OCI-LY3 (cell line): ENCODE measurements at regions not wholly inside any gene's neighbourhood (a gene's known extent, or its start where the extent isn't known, plus 50 kb on each side); places are given as distances from the start of the nearest gene placed in this dataset.

ENCODE experiments used
- H2AFZ ChIP-seq: fragments of 200-600, 300-600 bp; shearing (Covaris generic); 2 replicates; pipeline ENCODE4 v1.6.0; 2014; ENCODE audit warnings: antibody characterized with exemption, low read depth, low read length
- H3K27ac ChIP-seq: fragments of 200-600, 300-600 bp; sonication (generic); 2 replicates; pipeline ENCODE4 v1.5.1; 2014; ENCODE audit warnings: mild to moderate bottlenecking, low read length, moderate library complexity, mixed read lengths
- H3K27me3 ChIP-seq: fragments of 200-600, 300-600 bp; sonication (generic); 2 replicates; pipeline ENCODE4 v1.6.1; 2014; ENCODE audit warnings: low read depth, low read length, mixed read lengths
- H3K36me3 ChIP-seq: fragments of 200-600, 300-600 bp; sonication (generic); replicated peaks from 2 replicates; pipeline ENCODE3; 2014; ENCODE audit warnings: low read depth, low read length, mixed read lengths
- H3K4me1 ChIP-seq: fragments of 300-600, 200-600 bp; sonication (generic); 2 replicates; pipeline ENCODE4 v1.6.1; 2014; ENCODE audit warnings: low read length, mixed read lengths
- H3K4me2 ChIP-seq: fragments of 200-600, 300-600 bp; sonication (generic); 2 replicates; pipeline ENCODE4 v1.6.1; 2014; ENCODE audit warnings: low read length, mixed read lengths
- H3K4me3 ChIP-seq: fragments of 300-600, 200-600 bp; sonication (generic); 2 replicates; pipeline ENCODE4 v1.5.1; 2014; ENCODE audit warnings: antibody characterized with exemption, mild to moderate bottlenecking, low read length, moderate library complexity
- H3K79me2 ChIP-seq: fragments of 300-600, 200-600 bp; shearing (Covaris generic); 2 replicates; pipeline ENCODE4 v1.6.1; 2014; ENCODE audit warnings: mild to moderate bottlenecking, low read length, mixed read lengths
- H3K9ac ChIP-seq: fragments of 300-600, 200-600 bp; shearing (Covaris generic); 2 replicates; pipeline ENCODE4 v1.6.0; 2014; ENCODE audit warnings: mild to moderate bottlenecking, low read length, moderate library complexity
- H3K9me3 ChIP-seq: fragments of 200-600, 300-600 bp; shearing (Covaris generic); 2 replicates; pipeline ENCODE4 v1.6.1; 2014; ENCODE audit warnings: low read length, mixed read lengths; ENCODE audit not compliant: insufficient read depth
- H4K20me1 ChIP-seq: fragments of 200-600, 300-600 bp; sonication (generic); 2 replicates; pipeline ENCODE4 v1.6.1; 2016; ENCODE audit warnings: low read length, mixed read lengths; ENCODE audit not compliant: insufficient read depth
- CTCF ChIP-seq: fragments of 200-600, 300-600 bp; sonication (generic); IDR thresholded peaks from 2 replicates; pipeline ENCODE4 v1.5.1; 2014; ENCODE audit warnings: antibody characterized with exemption, low read length, low read depth
- EZH2phosphoT487 ChIP-seq: fragments of 200-600 bp; shearing (Covaris generic); IDR thresholded peaks from 2 replicates; pipeline ENCODE4 v1.6.1; 2018; ENCODE audit warnings: antibody characterized with exemption, mixed run types, low read depth

GRCh38 chr3:15998911-15999310 is 175.6 kb upstream of the GALNT15 start:
- H3K4me2 ChIP-seq: no peak overlapping the region
- TF ChIP-seq CTCF: no peak
- no peak for TF ChIP-seq EZH2phosphoT487

GRCh38 chr3:16004812-16005211 is 169.7 kb upstream of the GALNT15 start:
- H3K9ac ChIP-seq: no peak overlapping the region
- no peak overlapping the region for H3K4me2 ChIP-seq
- no peaks in the 10 kb centered on the region for H3K4me1 ChIP-seq
- H3K4me3 ChIP-seq: no peak overlapping the region
- H3K27ac ChIP-seq: no peak overlapping the region
- no peaks in the 10 kb centered on the region for H4K20me1 ChIP-seq
- TF ChIP-seq CTCF (no peak), EZH2phosphoT487 (no peak)
- H3K79me2 ChIP-seq: no peaks in the 10 kb centered on the region
- 0 out of 2 replicates have a peak, but pooled peaks cover 4% of the 10 kb centered on the region for H3K27me3 ChIP-seq
- no peaks in the 10 kb centered on the region for H3K36me3 ChIP-seq
- H3K9me3 ChIP-seq: no peaks in the 10 kb centered on the region
- no peak overlapping the region for H2AFZ ChIP-seq

More at GRCh38 chr3:15998911-15999310, 175.6 kb upstream of the GALNT15 start:
- no peaks in the 10 kb centered on the region for H3K27me3 ChIP-seq
- no peaks in the 10 kb centered on the region for H3K36me3 ChIP-seq
- H3K9ac ChIP-seq: no peak overlapping the region
- H3K4me3 ChIP-seq: no peak overlapping the region
- no peaks in the 10 kb centered on the region for H3K9me3 ChIP-seq
- H3K27ac ChIP-seq: no peak overlapping the region
- H3K4me1 ChIP-seq: peaks cover 7% of the 10 kb centered on the region; the same call in 1 of the 2 replicates
- no peak overlapping the region for H2AFZ ChIP-seq
- H3K79me2 ChIP-seq: no peaks in the 10 kb centered on the region
- H4K20me1 ChIP-seq: no peaks in the 10 kb centered on the region

GRCh38 chr3:16011376-16011775 is 163.1 kb upstream of the GALNT15 start:
- H3K4me2 ChIP-seq: no peak overlapping the region
- TF ChIP-seq CTCF (no peak), EZH2phosphoT487 (no peak)
- no peak overlapping the region for H3K9ac ChIP-seq
- no peak overlapping the region for H2AFZ ChIP-seq
- H3K27me3 ChIP-seq: peaks cover 8% of the 10 kb centered on the region
- H3K4me1 ChIP-seq: no peaks in the 10 kb centered on the region
- no peak overlapping the region for H3K27ac ChIP-seq
- H4K20me1 ChIP-seq: no peaks in the 10 kb centered on the region
- H3K36me3 ChIP-seq: no peaks in the 10 kb centered on the region
- no peak overlapping the region for H3K4me3 ChIP-seq
- H3K79me2 ChIP-seq: no peaks in the 10 kb centered on the region
- no peaks in the 10 kb centered on the region for H3K9me3 ChIP-seq

GRCh38 chr3:16012086-16012485 is 162.4 kb upstream of the GALNT15 start:
- no peaks in the 10 kb centered on the region for H3K9me3 ChIP-seq
- TF ChIP-seq EZH2phosphoT487 (no peak), CTCF (no peak)
- no peaks in the 10 kb centered on the region for H3K36me3 ChIP-seq
- H2AFZ ChIP-seq: no peak overlapping the region
- no peaks in the 10 kb centered on the region for H4K20me1 ChIP-seq
- no peak overlapping the region for H3K4me3 ChIP-seq
- H3K79me2 ChIP-seq: no peaks in the 10 kb centered on the region
- peaks cover 8% of the 10 kb centered on the region for H3K27me3 ChIP-seq
- H3K4me2 ChIP-seq: no peak overlapping the region
- no peak overlapping the region for H3K9ac ChIP-seq
- no peak overlapping the region for H3K27ac ChIP-seq
- no peaks in the 10 kb centered on the region for H3K4me1 ChIP-seq
